Fibroblast of lung (primary cell): ENCODE measurements at regions not wholly inside any gene's neighbourhood (a gene's known extent, or its start where the extent isn't known, plus 50 kb on each side); places are given as distances from the start of the nearest gene placed in this dataset.

ENCODE experiments used
- DNase-seq, 2 donors: peaks; one replicate each; pipeline versions ENCODE4 v3.0.0 to v3.0.0-alpha.2; 2010; ENCODE audit warnings: low read depth in 2 of 2
- H2AFZ ChIP-seq: 2 replicates; pipeline ENCODE4 v1.5.1; 2012; ENCODE audit warnings: low read length, control low read depth, inconsistent platforms
- H3K27ac ChIP-seq: 2 replicates; pipeline ENCODE4 v1.5.1; 2011; ENCODE audit warnings: low read length, control low read depth; ENCODE audit not compliant: insufficient read depth
- H3K27me3 ChIP-seq: 2 replicates; pipeline ENCODE4 v1.5.1; 2011; ENCODE audit warnings: mild to moderate bottlenecking, low read length; ENCODE audit not compliant: control insufficient read depth, insufficient read depth
- H3K36me3 ChIP-seq: 2 replicates; pipeline ENCODE4 v1.5.1; 2011; ENCODE audit warnings: low read length; ENCODE audit not compliant: control insufficient read depth, insufficient read depth
- H3K4me1 ChIP-seq: 2 replicates; pipeline ENCODE4 v1.5.1; 2011; ENCODE audit warnings: low read length; ENCODE audit not compliant: control insufficient read depth, insufficient read depth; ENCODE audit errors: extremely low read depth
- H3K4me2 ChIP-seq: 2 replicates; pipeline ENCODE4 v1.5.1; 2011; ENCODE audit warnings: low read length, control low read depth; ENCODE audit not compliant: insufficient read depth; ENCODE audit errors: extremely low read depth
- H3K4me3 ChIP-seq, 4 experiments: fragments of 200-600 bp in 1 of 4; sonication (generic) in 1 of 4; replicated peaks in 1 of 4; 2 replicates each; pipeline ENCODE4 v1.5.1; 2011 to 2016; ENCODE audit warnings: low read length in 4 of 4, low read depth in 3 of 4, mild to moderate bottlenecking in 3 of 4, control low read depth in 2 of 4, inconsistent platforms in 1 of 4, mixed read lengths in 1 of 4; ENCODE audit not compliant: insufficient read depth in 1 of 4; ENCODE audit errors: control extremely low read depth in 1 of 4
- H3K79me2 ChIP-seq: 2 replicates; pipeline ENCODE4 v1.5.1; 2012; ENCODE audit warnings: mild to moderate bottlenecking, low read length, inconsistent platforms; ENCODE audit not compliant: control insufficient read depth, insufficient read depth
- H3K9ac ChIP-seq: 2 replicates; pipeline ENCODE4 v1.5.1; 2011; ENCODE audit warnings: mild to moderate bottlenecking, low read length, control low read depth; ENCODE audit not compliant: insufficient read depth
- H3K9me3 ChIP-seq: 2 replicates; pipeline ENCODE4 v1.5.1; 2012; ENCODE audit warnings: low read depth, low read length; ENCODE audit not compliant: control insufficient read depth, insufficient read depth
- H4K20me1 ChIP-seq: 2 replicates; pipeline ENCODE4 v1.5.1; 2011; ENCODE audit warnings: low read length; ENCODE audit not compliant: control insufficient read depth, insufficient read depth; ENCODE audit errors: extremely low read depth
- CTCF ChIP-seq, 2 donors: IDR thresholded peaks in 1 of 2; conservative IDR thresholded peaks in 1 of 2; 1 replicate in 1 of 2; 2 replicates in 1 of 2; pipeline ENCODE4 v1.5.1; 2011 to 2012; ENCODE audit warnings: low read length in 2 of 2, control low read depth in 1 of 2, inconsistent platforms in 1 of 2, low read depth in 1 of 2, mild to moderate bottlenecking in 1 of 2
- EZH2 ChIP-seq: IDR thresholded peaks from 2 replicates; pipeline ENCODE4 v1.5.1; 2012; ENCODE audit warnings: low read length, control low read depth, mild to moderate bottlenecking; ENCODE audit errors: missing control alignments

GRCh38 chr7:32239764-32240163 lies 169.6 kb upstream of the PDE1C start:
- Histone ChIP-seq H3K27ac (no peak overlapping the region), H3K27me3 (no peaks in the 10 kb centered on the region)
- TF ChIP-seq CTCF (conservative IDR thresholded peaks at IDR 0.05 in 1 of 2, IDR thresholded peaks at IDR 0.05 in 1 of 2; ENCODE audit: low read depth in 1 of 2, low read length in 2 of 2) = no peak
- TF ChIP-seq EZH2 = no peak

GRCh38 chr7:32228601-32229000 lies 158.4 kb upstream of the PDE1C start:
- H3K9me3 ChIP-seq = no peaks in the 10 kb centered on the region
- H3K4me1 ChIP-seq = no peaks in the 10 kb centered on the region
- no peak overlapping the region for H3K4me2 ChIP-seq
- no peak overlapping the region for H2AFZ ChIP-seq
- no peaks in the 10 kb centered on the region for H3K36me3 ChIP-seq
- no peaks in the 10 kb centered on the region for H3K79me2 ChIP-seq
- no peaks in the 10 kb centered on the region for H4K20me1 ChIP-seq
- H3K4me3 ChIP-seq = no peak overlapping the region
- H3K27ac ChIP-seq = no peak overlapping the region
- no peaks in the 10 kb centered on the region for H3K27me3 ChIP-seq
- TF ChIP-seq CTCF (conservative IDR thresholded peaks at IDR 0.05 in 1 of 2, IDR thresholded peaks at IDR 0.05 in 1 of 2; ENCODE audit: low read depth in 1 of 2, low read length in 2 of 2) (no peak), EZH2 (no peak)
- H3K9ac ChIP-seq = no peak overlapping the region
- DNase-seq = no peak

More at GRCh38 chr7:32239764-32240163, 169.6 kb upstream of the PDE1C start:
- Histone ChIP-seq H3K4me3 (no peak overlapping the region), H3K9ac (no peak overlapping the region), H3K4me1 (no peaks in the 10 kb centered on the region), H4K20me1 (no peaks in the 10 kb centered on the region), H2AFZ (no peak overlapping the region), H3K36me3 (no peaks in the 10 kb centered on the region), H3K9me3 (no peaks in the 10 kb centered on the region), H3K4me2 (no peak overlapping the region), H3K79me2 (no peaks in the 10 kb centered on the region)
- no peak for DNase-seq

GRCh38 chr7:32227746-32228145 lies 157.5 kb upstream of the PDE1C start:
- Histone ChIP-seq H3K36me3 (no peaks in the 10 kb centered on the region), H3K27me3 (no peaks in the 10 kb centered on the region), H3K4me3 (no peak overlapping the region), H3K4me2 (no peak overlapping the region), H3K27ac (no peak overlapping the region), H3K79me2 (no peaks in the 10 kb centered on the region), H4K20me1 (no peaks in the 10 kb centered on the region), H3K4me1 (no peaks in the 10 kb centered on the region), H2AFZ (no peak overlapping the region), H3K9me3 (no peaks in the 10 kb centered on the region), H3K9ac (no peak overlapping the region)
- TF ChIP-seq CTCF (conservative IDR thresholded peaks at IDR 0.05 in 1 of 2, IDR thresholded peaks at IDR 0.05 in 1 of 2; ENCODE audit: low read depth in 1 of 2, low read length in 2 of 2) (no peak), EZH2 (no peak)
- DNase-seq = no peak
